Left ventricle myocardium inferior (tissue), 1 donor: ENCODE measurements at regions not wholly inside any gene's neighbourhood (a gene's known extent, or its start where the extent isn't known, plus 50 kb on each side); places are given as distances from the start of the nearest gene placed in this dataset.

Experiments
- DNase-seq: peaks from one replicate; pipeline ENCODE4 v3.0.0-alpha.2; 2020
- H3K27ac ChIP-seq: fragments of 200-600 bp; replicated peaks from 2 replicates; pipeline ENCODE4 v1.8.0; 2021
- H3K27me3 ChIP-seq: fragments of 200-600 bp; 2 replicates; pipeline ENCODE4 v1.8.0; 2021; ENCODE audit warnings: low read depth
- H3K36me3 ChIP-seq: fragments of 200-600 bp; 2 replicates; pipeline ENCODE4 v1.8.0; 2021
- H3K4me1 ChIP-seq: fragments of 200-600 bp; 2 replicates; pipeline ENCODE4 v1.8.0; 2021
- H3K4me3 ChIP-seq: fragments of 200-600 bp; 2 replicates; pipeline ENCODE4 v1.8.0; 2021; ENCODE audit warnings: mild to moderate bottlenecking, moderate library complexity
- H3K9me3 ChIP-seq: fragments of 200-600 bp; replicated peaks from 2 replicates; pipeline ENCODE4 v1.8.0; 2021
- intact Hi-C: fragments of 100-400 bp; cut with micrococcal nuclease; formaldehyde crosslinking; loops from one replicate; pipeline ENCODE4 v1.11.0; 2022
- TF ChIP-seq, protein P1 (sequence below): fragments of 200-600 bp; IDR thresholded peaks from 2 replicates; pipeline ENCODE4 v1.8.0; 2021; ENCODE audit warnings: antibody characterized with exemption, mild to moderate bottlenecking, borderline replicate concordance
- donor health status: DM: no; HTN: yes; CAD: no; lungs with severe emphysema.

DNA sequence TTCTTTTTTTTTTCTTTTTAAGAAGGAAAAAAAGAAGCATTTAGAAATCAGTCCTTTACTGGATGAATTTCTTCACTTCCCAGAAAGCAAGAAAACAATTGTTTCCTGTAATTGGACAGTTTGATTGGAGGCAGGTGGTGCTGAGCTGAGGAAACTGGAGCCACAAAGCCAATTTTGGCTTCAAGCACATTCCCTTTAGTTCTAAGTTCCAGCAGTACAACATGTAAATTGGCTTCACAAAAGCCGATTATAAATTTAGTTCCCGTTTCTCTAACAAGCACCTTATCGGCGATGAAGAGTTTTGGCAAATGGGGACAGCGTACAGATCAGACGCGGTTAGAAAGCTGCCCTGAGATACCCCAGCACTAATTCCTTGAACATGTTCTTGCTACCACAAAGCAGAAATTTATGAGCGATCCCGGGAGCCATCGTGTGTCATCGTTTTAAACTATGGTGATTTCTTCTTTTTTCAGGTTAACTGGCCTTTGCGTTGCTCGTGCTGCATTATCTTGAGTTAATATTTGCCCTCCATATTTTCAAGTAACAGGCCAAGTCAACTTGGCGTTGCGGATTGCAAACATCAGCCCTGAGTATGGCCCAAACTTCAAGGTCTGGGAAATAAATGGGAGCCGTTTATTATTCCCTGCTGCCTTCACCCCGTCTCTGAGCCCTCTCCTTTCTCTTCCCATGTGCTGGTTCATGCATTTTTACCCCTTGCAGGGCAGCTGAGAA lies 190.4 kb upstream of the ID2 start:
- TF ChIP-seq, protein P1, sequence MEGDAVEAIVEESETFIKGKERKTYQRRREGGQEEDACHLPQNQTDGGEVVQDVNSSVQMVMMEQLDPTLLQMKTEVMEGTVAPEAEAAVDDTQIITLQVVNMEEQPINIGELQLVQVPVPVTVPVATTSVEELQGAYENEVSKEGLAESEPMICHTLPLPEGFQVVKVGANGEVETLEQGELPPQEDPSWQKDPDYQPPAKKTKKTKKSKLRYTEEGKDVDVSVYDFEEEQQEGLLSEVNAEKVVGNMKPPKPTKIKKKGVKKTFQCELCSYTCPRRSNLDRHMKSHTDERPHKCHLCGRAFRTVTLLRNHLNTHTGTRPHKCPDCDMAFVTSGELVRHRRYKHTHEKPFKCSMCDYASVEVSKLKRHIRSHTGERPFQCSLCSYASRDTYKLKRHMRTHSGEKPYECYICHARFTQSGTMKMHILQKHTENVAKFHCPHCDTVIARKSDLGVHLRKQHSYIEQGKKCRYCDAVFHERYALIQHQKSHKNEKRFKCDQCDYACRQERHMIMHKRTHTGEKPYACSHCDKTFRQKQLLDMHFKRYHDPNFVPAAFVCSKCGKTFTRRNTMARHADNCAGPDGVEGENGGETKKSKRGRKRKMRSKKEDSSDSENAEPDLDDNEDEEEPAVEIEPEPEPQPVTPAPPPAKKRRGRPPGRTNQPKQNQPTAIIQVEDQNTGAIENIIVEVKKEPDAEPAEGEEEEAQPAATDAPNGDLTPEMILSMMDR: no peak

DNA sequence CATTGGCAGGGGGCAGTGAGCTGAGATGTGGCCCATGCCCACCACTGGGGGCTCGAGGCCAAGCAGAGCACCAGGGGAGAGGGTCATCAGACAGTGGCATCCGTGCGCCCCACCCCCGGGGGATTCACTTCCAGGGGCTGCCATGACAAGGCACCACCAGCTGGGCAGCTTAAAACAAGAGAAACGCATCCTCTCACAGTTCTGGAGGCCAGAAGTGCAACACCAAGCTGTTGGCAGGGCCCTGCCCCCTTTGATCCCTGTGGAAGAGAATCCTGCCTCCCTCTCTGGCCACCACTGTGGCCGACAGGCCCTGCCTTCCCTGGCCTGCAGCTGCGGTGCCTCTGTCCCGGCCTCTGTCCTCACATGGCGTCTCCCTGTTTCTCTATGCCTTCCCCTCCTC lies 187.7 kb upstream of the ID2 start:
- TF ChIP-seq, protein P1: no peak
- Histone ChIP-seq H3K27me3 (no peaks in the 10 kb centered on the region), H3K36me3 (no peaks in the 10 kb centered on the region), H3K4me3 (no peak overlapping the region), H3K9me3 (no peaks in the 10 kb centered on the region), H3K4me1 (peaks cover 56% of the 10 kb centered on the region), H3K27ac (no peak overlapping the region)
- no peak for DNase-seq
- intact Hi-C loops: no loop called here

More for the DNA sequence above, 190.4 kb upstream of the ID2 start:
- Histone ChIP-seq H3K9me3 (no peaks in the 10 kb centered on the region), H3K36me3 (no peaks in the 10 kb centered on the region), H3K27me3 (no peaks in the 10 kb centered on the region), H3K4me1 (peaks cover 65% of the 10 kb centered on the region), H3K4me3 (no peak overlapping the region), H3K27ac (peak overlapping the region; percentile 37)
- intact Hi-C loops: no loop called here
- no peak for DNase-seq

DNA sequence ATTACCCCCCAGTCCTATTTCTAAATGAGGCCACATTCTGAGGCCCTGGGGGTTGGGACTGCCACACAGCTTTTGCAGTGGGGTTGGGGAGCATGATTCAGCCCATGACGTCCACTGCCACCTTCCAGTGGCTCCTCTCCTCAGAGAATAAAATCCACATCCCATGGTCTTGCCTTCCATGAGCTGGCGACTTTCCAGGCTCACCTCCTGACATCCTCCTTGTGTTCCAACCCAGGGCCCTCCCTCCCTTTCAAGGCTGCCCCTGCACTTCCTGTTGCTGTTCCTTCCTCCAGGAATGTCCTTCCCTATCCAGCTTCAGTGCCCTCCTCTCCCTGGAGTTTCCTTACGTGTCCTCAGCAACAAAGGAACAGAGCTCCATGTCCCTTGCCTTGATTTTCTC lies 187.3 kb upstream of the ID2 start:
- intact Hi-C loops: no loop called here

DNA sequence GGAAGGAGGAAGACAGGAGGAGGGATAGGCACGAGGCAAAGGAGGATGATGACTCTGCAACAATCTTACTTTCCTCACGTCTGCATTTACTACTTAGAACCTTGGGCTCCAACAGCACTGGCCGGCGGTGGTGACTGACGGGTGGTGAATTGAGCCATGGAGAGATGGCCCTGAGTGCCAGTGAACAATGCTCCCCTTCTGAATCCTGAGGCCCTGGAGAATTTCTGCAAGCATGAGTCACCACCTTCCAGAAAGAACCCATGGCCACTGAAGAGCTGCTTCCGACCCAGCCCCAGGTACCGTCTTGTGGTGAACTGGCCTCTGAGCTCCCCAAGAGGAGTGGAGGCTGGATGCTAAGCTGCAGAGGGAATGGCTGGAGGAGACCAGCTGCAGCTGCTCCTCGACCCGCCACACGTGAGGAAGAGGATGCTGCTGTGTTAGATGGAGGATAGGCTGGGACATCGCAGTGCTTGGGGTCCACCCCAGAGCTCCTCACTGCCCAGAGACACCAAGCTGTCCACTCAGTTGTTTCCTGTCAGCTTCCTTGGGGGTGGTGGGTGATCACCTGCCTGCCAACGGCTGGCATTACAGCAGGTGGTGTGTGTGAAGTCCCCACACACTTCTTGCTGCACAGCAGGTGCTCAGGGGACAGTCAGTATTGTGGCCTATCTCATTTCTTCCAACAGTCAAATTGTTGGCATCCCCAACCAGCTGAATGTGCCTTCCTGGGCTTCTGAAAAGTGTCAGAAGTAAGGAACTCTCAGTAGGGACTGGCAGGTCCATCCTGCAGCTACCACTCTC lies 186.5 kb upstream of the ID2 start:
- TF ChIP-seq, protein P1: no peak
- Histone ChIP-seq H3K27me3 (no peaks in the 10 kb centered on the region), H3K4me1 (peaks cover 56% of the 10 kb centered on the region), H3K27ac (peak overlapping the region; percentile 68), H3K36me3 (no peaks in the 10 kb centered on the region), H3K9me3 (no peaks in the 10 kb centered on the region), H3K4me3 (no peak overlapping the region)
- intact Hi-C loops: no loop called here
- DNase-seq: no peak

More for the DNA sequence above, 187.3 kb upstream of the ID2 start:
- TF ChIP-seq, protein P1: no peak
- no peak overlapping the region for H3K27ac ChIP-seq
- peaks cover 56% of the 10 kb centered on the region for H3K4me1 ChIP-seq
- no peaks in the 10 kb centered on the region for H3K9me3 ChIP-seq
- H3K4me3 ChIP-seq: no peak overlapping the region
- H3K27me3 ChIP-seq: no peaks in the 10 kb centered on the region
- DNase-seq: no peak
- H3K36me3 ChIP-seq: no peaks in the 10 kb centered on the region

DNA sequence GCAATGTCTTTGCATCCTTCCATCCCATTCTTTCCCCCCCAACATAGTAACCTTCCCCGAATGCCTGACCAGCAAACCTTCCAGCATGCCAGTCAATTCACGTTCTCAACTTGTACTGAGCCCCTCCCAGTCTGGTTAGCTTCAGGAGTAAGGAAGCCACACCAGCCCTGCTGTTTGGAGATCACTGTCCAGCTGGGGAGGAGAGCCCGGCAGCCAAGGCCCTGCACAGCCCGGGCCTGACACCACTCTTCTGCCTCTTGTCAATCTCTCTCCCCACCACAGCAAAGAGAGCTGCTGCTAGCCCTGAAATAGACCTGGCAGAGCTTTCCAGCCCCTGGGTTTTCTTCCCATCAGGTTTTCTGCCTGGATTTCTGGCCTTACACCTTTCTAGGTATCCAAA lies 185.8 kb upstream of the ID2 start:
- TF ChIP-seq, protein P1: no peak
- Histone ChIP-seq H3K4me1 (peaks cover 56% of the 10 kb centered on the region), H3K4me3 (no peak overlapping the region), H3K36me3 (no peaks in the 10 kb centered on the region), H3K27me3 (no peaks in the 10 kb centered on the region), H3K9me3 (no peaks in the 10 kb centered on the region), H3K27ac (peak overlapping the region; percentile 68)
- intact Hi-C loops: no loop called here
- DNase-seq: no peak
